ENCODE measurements at regions not wholly inside any gene's neighbourhood (a gene's known extent, or its start where the extent isn't known, plus 50 kb on each side); places are given as distances from the start of the nearest gene placed in this dataset.

- TF ChIP-seq CTCF (IDR thresholded peaks at IDR 0.05) (no peak), EP300 (IDR thresholded peaks at IDR 0.05) (no peak), POLR2AphosphoS5 (IDR thresholded peaks at IDR 0.05) (no peak), POLR2A (IDR thresholded peaks at IDR 0.05) (no peak)
These were observed 529.6 kb downstream of the NR4A2 start for GRCh38 chr2:155802888-155803287.

Data from sigmoid colon (tissue), 4 donors.